ENCODE measurements at regions not wholly inside any gene's neighbourhood (a gene's known extent, or its start where the extent isn't known, plus 50 kb on each side); places are given as distances from the start of the nearest gene placed in this dataset.

DNA sequence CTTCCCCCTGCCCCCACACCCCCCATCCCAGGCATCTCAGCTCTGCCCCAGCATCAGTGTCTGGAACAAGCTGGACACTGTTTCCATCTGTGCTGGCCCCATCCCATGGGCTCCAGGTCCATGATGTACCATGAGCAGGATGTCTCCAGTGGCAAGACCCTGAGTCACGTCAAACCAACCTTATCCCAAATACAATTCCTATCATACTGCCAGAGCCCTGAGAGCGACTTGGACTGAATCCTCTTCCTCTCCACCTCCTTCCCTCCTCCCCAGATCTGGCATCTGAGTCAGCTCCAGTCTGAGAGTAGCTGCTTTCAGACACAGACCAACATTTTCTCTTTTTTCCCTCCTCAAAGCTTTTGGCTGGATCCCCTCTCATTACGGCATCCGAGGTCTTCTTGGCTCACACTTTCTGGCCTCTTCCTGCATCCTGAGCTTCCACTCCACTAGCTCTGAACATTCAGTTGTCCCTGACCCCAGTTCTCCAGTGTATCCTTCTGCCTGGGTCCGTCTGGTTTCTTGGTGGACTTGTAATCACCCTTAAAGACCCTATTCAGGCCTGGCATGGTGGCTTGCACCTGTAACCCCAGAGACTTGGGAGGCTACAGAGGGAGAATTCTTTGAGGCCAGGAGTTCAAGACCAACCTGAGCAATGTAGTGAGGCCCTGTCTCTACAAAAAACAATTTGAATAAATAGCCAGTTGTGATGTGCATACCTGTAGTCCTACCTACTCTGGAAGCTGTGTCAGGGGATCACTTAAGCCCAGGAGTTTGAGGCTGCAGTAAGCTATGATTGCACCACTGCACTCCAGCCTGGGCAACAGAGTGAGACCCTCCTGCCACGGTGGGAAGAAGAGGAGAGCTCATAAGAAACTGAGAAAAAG is 68.3 kb downstream of the ACKR3 start:
- H3K9me3 ChIP-seq, result peaks cover 3 to 10% of the 10 kb centered on the region in 2 donors

GRCh38 chr2:236638707-236639106 is 69.1 kb downstream of the ACKR3 start:
- no peak overlapping the region for H3K4me3 ChIP-seq
- H3K4me1 ChIP-seq, result peaks cover 0 to 13% of the 10 kb centered on the region in 2 donors
- no peaks in the 10 kb centered on the region for H3K36me3 ChIP-seq
- DNase-seq (ENCODE audit: low spot score), result peak; percentile 50
- TF ChIP-seq, protein P1, sequence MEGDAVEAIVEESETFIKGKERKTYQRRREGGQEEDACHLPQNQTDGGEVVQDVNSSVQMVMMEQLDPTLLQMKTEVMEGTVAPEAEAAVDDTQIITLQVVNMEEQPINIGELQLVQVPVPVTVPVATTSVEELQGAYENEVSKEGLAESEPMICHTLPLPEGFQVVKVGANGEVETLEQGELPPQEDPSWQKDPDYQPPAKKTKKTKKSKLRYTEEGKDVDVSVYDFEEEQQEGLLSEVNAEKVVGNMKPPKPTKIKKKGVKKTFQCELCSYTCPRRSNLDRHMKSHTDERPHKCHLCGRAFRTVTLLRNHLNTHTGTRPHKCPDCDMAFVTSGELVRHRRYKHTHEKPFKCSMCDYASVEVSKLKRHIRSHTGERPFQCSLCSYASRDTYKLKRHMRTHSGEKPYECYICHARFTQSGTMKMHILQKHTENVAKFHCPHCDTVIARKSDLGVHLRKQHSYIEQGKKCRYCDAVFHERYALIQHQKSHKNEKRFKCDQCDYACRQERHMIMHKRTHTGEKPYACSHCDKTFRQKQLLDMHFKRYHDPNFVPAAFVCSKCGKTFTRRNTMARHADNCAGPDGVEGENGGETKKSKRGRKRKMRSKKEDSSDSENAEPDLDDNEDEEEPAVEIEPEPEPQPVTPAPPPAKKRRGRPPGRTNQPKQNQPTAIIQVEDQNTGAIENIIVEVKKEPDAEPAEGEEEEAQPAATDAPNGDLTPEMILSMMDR (IDR thresholded peaks at IDR 0.05), result no peak
- peaks cover 3 to 13% of the 10 kb centered on the region in 2 donors for H3K9me3 ChIP-seq
- no peak overlapping the region for H3K27ac ChIP-seq
- H3K27me3 ChIP-seq, result no peaks in the 10 kb centered on the region

More for the DNA sequence above, 68.3 kb downstream of the ACKR3 start:
- Histone ChIP-seq H3K27ac (no peak overlapping the region), H3K4me3 (no peak overlapping the region), H3K36me3 (no peaks in the 10 kb centered on the region), H3K4me1 (peaks cover 0 to 6% of the 10 kb centered on the region in 2 donors), H3K27me3 (no peaks in the 10 kb centered on the region)
- TF ChIP-seq, protein P1 (IDR thresholded peaks at IDR 0.05), result no peak
- peak; percentile 57 for DNase-seq (ENCODE audit: low spot score)

- H3K36me3 ChIP-seq, result no peaks in the 10 kb centered on the region
Observed at GRCh38 chr2:236639461-236640235, 70.0 kb downstream of the ACKR3 start.

DNA sequence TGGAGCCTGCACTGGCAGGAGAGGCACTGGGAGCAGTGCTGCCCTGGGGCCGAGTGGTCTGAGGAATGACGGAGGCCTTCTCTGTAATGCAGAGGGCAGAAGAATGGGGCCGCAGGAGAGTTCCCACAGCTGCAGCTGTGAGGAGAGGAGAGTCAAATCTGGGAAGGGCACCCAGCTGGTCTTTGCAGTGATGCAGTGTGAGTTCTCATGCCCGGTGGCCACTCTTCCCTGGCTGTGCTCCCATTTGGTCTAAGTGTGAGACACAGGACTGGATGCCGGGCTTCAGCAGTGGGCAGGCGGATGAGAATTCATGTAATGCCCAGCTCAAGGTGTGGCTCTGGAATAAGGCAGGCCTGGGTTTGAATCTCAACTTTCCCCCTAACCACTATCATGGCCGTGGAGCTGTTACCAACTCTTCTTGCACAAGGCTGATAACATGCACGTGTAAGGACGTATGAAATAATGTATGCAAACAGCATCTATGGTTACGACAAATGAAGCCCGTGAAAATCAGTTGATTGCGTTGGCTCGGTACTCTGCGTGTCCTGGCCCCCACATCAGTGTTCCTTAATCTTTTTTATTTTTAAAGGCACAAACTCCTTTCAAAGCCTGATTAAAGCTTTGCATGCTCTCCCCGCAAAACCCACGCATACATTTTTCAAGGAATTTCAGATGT is 71.6 kb downstream of the ACKR3 start:
- TF ChIP-seq, protein P1 (IDR thresholded peaks at IDR 0.05), result no peak

More at GRCh38 chr2:236639461-236640235, 70.0 kb downstream of the ACKR3 start:
- TF ChIP-seq, protein P1 (IDR thresholded peaks at IDR 0.05), result no peak
- no peak overlapping the region for H3K27ac ChIP-seq
- peaks cover 3 to 17% of the 10 kb centered on the region in 2 donors for H3K9me3 ChIP-seq
- peak; percentile 53 for DNase-seq (ENCODE audit: low spot score)
- H3K4me3 ChIP-seq, result no peak overlapping the region
- peaks cover 0 to 13% of the 10 kb centered on the region in 2 donors for H3K4me1 ChIP-seq
- no peaks in the 10 kb centered on the region for H3K27me3 ChIP-seq

DNA sequence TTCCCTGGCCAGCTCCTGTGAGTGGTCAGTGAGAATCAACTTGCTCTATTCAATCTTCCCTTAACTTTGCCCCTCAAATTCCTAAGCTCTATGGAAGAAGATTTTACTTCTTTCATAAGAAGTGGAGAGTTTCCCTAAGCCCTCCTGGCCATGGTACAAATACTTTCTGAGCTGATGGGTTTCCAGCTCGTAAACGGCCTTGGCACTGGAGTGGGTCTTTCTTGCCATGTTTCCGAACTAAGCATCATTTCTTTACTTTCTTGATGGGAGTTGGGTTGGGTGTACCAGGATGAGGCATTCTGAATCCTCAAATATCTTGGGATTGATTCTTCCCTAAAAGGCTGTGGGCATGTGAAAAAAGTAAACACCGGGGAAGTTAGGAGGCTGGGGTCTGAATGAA is 72.5 kb downstream of the ACKR3 start:
- TF ChIP-seq, protein P1 (IDR thresholded peaks at IDR 0.05), result no peak
- H3K9me3 ChIP-seq, result peaks cover 3 to 17% of the 10 kb centered on the region in 2 donors
- peak; percentile 66 for DNase-seq (ENCODE audit: low spot score)
- peak overlapping the region; percentile 62 to 76 for H3K27ac ChIP-seq
- no peaks in the 10 kb centered on the region for H3K36me3 ChIP-seq
- no peaks in the 10 kb centered on the region for H3K27me3 ChIP-seq
- peaks cover 0 to 13% of the 10 kb centered on the region in 2 donors for H3K4me1 ChIP-seq
- H3K4me3 ChIP-seq, result no peak overlapping the region

More for the DNA sequence above, 71.6 kb downstream of the ACKR3 start:
- H3K36me3 ChIP-seq, result no peaks in the 10 kb centered on the region
- H3K9me3 ChIP-seq, result peaks cover 3 to 17% of the 10 kb centered on the region in 2 donors
- no peaks in the 10 kb centered on the region for H3K27me3 ChIP-seq
- H3K27ac ChIP-seq, result no peak overlapping the region
- no peak overlapping the region for H3K4me3 ChIP-seq
- DNase-seq (ENCODE audit: low spot score), result peak; percentile 54
- peaks cover 0 to 13% of the 10 kb centered on the region in 2 donors for H3K4me1 ChIP-seq
